Stimulated activated CD4-positive, alpha-beta T cell treated with anti-CD3 and anti-CD28 coated beads, Interleukin-1b, Interleukin-23, amount 100 ng/mL, for 24 hours (primary cell): ENCODE measurements at regions not wholly inside any gene's neighbourhood (a gene's known extent, or its start where the extent isn't known, plus 50 kb on each side); places are given as distances from the start of the nearest gene placed in this dataset.

Experiments
- DNase-seq, 4 experiments: peaks; one replicate each; pipeline ENCODE4 v3.0.0-alpha.2; 2020; ENCODE audit warnings: low read depth in 4 of 4, low spot score in 1 of 4

DNA sequence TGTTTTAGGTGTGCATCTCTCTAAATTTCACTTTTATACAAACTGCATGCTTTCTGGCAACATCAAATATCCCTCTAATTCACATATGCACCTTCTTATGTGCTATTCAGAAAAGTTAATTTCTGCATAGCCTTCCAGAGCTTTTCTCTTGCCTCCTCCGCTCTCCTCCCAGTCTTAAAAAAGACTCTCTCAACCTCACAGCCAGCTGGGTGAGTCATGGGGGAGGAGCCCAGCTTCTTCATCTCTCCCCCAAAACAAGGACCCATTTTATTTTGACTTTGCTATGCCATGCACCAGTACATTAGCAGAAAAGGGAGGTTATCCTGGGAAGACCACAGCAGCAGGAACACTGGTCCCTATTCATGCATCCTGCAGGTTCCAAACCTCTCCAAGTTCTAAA lies 234.4 kb downstream of the KCNA4 start:
- DNase-seq: no peak

DNA sequence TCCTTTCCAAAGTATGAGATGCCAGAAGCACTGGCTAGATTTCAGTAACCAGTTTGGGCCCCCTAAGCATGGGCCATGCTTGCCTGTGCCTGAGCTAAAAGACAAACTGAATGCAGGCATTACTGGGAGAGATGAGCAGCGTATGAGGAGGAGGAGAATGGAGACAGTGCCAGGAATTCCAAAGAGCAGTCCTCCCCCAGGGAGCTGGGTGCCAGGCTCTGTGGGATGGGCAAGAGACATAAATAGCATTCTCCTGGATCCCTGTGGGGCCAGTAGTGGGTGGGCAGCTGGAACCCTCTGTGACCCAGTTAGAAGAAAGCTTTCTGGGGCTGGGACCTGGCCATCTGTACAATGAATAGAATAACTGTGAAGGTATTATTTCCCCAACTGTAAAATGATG lies 235.6 kb downstream of the KCNA4 start:
- no peak for DNase-seq

DNA sequence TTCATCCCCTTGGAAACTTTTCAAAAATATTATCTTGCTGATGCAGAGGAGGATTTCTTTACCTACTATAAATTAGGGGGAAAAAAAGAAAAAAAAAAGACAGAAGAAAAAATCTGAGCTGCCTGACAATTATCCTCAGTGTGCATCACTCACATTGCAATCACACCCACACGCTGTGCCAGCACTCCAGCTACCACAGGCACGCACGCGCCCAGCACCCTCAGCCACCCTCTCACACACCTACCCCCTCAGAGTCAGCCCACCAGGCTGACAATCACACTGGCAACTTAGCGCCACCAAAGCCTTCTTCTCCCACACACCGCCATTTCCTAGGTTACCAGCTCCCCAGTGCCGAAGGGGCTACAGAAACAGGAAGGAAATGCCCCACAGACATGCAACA lies 236.1 kb downstream of the KCNA4 start:
- DNase-seq: no peak

DNA sequence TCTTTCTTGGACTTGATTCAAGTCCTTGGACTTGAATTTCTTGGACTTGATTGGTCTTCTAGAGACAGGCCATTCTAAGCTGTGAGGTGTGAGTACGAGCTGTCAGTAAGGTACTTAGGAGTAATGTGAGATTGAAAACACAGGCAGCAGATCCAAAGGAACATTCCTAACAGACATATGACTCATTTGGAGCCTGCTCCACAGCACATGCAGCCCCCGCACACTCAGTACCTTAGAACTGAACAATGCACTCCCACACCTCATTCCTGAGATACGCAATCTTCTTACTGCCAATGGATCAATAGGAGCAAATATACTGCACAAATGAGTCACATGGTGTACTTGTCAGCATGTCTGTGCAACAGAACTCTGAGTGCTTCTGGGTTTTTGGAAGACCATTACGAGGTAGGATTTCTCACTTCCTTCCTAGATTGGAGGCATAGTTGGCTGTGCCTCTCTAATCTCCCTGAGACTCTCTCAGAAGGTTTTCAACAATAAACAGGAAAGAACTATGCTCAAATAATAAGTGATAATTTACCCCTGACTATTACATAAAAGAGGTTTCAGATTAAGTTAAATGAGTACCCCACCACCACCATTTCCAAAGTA lies 243.1 kb downstream of the KCNA4 start:
- no peak for DNase-seq

DNA sequence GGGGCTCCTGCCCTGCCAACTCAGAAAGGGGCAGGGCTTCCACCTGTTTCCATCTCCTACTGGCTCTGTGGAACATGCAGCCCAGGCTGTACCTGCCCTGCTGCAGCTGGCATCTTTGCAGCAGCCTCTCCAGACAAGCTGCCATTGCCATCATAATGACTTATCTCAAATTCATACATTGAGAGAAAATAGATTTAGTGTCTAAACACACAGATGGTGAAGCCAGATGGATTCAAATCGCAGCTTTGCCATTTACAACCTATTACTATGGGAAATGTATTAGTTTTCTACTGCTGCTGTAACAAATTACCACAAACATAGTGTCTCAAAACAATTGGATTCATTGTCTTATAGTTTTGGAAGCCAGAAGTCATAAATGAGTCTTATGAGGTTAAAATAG lies 260.0 kb downstream of the KCNA4 start:
- no peak for DNase-seq

DNA sequence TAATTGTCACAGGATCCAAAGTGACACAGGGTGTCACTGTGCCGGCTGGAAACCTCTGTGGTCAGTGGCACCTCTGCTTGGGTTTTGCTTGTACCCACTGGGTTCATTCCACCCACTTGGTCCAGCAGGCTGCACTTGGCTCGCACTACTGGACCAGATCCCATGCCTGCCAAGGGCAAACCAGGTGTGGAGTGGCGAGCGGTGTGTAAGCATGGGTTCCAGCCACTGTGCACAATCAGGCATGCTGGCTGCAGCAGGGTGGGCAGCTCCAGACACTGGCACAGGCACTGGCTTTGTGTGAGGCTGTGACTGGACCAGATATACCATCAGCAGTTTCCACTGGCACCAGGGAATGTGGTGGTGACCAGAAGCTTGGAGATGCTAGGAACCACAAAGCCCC lies 261.4 kb downstream of the KCNA4 start:
- no peak for DNase-seq

DNA sequence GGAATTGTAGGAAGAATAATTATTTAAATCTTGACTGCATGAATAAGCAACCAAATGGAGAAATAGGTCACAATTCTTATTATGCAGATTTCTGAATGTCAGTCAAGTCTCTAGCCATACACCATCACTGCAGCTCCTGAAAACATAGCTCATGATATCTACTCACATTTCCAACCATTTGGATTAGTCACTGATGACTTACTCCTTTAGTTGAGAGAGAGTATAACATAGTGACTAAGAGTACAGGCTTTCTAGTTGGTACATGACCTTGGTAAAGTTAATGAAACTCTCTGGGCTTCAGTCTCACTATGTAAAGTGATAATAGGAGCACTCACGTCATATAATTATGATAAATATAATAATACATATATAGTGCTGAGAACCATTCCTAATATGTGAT lies 265.2 kb downstream of the KCNA4 start:
- no peak for DNase-seq

DNA sequence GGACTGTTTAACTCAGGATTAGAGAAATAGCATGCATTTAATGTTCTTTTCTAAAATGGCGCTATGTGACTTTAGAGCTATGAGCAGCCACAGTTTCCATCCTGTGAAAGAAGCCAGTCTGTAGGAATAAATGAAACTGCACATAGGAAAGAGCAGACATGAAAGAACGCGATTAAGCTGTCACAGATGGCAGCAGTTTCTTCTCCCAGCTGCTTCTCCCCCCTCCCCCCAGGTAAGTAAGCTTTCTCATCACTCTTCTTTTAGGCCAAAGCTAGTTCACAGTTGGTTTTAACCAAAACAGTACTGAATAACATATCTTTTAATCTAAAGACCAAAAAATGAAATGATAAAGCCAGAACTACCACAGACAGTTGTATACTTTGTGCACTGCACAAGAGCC lies 266.4 kb downstream of the KCNA4 start:
- DNase-seq: no peak

DNA sequence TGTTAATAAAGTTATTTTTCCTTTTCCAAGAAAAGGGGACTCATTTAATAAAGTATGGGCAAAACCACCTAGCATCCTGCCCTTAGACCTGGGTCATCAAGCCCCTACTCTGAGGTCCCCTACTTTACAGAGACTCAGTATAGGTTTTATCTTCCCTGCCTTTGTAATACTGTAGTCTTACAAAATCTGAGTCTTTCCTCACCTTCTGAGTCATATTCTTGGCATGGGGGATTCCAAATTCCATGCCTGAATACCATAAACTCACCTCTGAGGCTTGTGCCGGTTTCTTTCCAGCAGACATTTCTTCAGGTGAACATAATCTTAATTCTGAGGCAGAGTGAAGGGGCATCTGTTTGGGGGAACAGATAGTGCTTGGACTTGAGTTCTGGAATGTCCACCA lies 282.5 kb downstream of the KCNA4 start:
- DNase-seq: no peak

DNA sequence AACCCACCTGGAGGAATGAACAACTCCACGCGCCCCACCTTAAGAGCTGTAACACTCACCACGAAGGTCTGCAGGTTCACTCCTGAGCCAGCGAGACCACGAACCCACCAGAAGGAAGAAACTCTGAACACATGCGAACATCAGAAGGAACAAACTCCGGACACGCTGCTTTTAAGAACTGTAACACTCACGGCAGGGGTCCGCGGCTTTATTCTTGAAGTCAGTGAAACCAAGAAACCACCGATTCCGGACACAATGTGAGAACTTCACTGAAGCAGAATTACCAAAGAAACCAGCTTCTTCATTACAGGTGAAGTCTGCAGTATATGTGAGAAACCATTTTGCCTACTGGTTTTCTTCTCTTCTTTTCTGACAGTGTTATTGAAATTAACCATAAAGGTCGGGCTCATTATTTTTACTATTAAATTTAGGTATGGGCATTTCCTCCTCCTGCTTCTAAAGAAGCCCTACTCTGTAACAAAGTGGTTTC lies 303.0 kb downstream of the KCNA4 start:
- no peak for DNase-seq

DNA sequence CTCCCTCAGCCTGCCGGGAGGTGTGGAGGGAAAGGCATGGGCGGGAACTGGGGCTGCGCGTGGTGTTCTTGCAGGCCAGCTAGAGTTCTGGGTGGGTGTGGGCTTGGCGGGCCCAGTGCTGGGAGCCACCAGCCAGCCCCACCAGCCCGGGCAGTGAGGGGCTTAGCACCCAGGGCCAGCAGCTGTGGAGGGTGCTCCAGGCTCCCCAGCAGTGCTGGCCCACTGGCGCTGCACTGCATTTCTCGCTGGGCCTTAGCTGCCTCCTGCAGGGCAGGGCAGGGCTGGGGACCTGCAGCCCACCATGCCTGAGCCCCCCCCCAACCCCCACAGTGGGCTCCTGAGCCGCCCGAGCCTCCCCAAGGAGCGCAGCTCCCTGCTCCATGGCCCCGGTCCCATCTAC lies 304.2 kb downstream of the KCNA4 start:
- DNase-seq: no peak

DNA sequence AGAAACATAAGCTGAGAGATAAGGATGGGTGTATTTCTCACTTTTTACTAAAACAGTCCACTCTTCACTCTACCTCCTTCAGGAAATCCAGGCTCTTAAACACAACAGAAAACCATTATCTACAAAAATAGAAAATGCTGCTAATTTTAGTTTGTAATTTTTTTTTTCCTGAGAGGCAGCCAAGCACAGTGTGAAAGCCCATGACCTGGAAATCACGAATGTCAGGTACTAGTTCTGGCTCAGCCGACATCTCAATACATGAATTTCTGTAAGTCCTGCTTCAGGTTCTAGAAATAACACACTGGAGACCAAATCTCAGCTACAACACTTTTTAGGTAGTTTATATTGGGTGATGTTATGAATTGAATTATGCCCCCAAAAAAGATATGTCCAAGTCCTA lies 308.9 kb downstream of the KCNA4 start:
- no peak for DNase-seq

DNA sequence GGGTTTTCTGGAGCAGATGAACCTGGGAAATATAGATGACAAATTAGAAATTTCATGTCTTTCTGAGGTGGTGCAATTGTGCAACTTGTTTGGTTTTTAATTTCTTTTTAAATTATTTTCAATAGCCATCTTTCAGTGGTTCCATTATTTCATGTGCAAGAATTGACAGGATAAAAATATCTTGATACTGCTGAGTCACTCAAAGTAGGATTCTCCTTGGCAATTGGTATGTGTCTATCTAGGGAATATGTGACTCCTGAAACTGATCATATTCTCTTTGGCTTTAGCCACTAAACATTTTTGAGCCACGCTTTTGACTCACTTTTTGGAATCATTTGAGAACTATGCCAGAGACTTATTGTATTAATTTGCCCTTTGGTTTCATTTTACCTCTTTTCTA lies 331.5 kb downstream of the KCNA4 start:
- DNase-seq: no peak

DNA sequence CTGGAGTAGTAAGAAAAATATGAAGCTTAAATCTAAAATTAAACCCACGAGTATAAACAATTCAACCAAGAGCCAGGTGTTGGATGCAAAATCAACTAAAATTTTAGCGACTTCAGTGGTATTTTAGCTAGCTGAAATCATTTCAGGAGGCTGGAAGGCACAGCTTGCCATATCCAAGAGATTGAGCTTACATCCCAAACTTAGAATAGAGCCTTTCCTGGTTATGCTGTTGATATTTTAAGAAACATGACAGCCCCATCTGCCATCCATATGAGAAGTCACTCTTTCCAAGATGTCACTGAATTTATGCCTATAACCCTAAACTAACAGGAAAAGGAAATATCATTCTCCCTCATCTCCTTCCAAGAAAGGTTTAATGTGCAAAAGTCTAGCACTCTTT lies 334.0 kb downstream of the KCNA4 start:
- no peak for DNase-seq

DNA sequence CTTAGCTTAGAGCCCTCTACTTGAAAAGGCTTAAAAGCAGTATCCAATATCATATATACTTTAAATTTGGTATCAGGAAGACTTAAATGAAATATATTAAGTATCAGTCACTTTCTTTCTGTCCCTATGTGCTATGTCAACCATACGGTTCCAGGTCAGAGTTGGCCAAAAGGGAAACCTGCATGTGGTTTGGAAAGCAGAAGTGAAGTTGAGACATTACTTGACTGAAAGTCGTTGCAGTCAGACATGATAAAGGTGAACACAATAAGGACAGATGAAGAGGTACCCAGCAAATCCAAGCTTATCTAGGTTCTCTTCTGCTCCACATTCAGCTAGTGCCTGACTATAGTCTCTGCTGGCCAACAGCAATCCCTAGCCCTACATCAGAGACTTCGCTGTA lies 336.8 kb downstream of the KCNA4 start:
- DNase-seq: no peak

DNA sequence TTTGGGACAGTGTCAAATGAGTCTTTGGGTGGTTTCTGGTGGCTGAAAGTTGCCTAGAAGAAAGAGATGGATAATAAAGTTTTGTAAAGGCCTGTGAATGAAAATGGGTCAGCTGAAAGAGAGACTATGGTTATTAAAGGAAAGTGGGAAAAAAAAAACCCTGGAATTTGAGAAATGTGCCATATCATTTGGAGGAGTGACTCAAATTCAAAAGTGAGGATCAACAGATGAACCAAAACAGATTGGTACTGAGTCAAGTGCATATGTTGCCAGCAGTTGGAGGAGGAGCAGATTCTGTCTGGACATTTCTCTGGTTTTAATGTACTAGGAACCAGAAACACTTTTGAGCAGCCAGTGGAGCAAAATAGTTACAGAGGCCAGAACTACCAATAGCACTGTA lies 339.8 kb downstream of the KCNA4 start:
- DNase-seq: no peak

DNA sequence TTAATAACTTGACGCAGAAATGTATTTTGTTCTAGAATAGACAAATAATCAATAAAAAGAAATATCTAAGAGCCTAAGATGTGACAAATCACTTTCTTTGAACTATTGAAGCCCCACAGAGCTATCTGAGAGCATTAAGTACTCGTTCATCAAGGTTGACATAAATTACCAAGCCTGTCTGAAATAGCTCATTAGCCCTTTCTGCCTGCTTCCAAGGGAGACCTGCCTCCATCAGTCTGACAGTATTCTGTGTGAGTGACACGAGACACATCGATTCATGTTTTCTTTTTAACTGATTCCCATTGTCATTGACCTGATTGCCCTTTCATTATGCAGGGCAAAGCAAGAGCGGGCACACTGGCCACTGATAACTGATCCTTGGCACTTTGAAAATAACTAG lies 347.5 kb downstream of the KCNA4 start:
- no peak for DNase-seq

DNA sequence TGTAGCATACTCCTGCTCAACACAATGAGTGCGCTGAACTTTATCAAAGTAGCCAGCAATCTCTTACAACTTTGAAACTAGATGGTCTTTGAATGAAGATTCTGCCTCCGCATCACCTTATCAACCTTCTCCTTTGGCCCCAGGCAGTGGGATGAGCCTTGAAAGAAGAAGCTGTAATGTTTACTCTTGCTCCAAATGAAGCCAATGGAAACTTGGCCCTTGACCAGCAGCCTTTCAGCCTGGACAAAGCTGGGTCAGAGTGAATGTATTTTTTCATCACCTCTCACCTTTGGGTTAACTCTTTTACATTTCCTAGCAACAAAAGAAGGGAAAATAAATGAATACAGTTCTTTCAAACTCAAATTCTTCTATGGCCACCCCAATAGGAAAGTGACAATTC lies 359.1 kb downstream of the KCNA4 start:
- no peak for DNase-seq

DNA sequence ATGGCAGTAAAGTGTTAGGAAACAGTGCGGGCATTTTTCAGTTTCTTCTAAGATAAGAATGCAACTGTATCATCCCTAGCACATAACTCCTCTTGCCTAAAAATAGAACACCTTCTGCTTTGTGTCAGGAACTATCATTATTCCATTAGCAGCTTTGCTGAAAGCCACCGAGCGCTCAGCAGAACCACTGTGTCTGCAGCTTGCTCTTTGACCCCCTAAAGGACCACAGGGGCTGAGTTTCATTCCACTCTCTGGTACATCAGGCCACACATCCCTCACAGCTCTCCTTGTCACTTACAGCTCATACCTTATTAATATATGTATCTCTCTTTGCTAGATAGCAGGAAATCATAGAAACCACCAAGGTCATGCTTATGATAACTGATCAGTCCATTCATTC lies 360.2 kb downstream of the KCNA4 start:
- DNase-seq: no peak

DNA sequence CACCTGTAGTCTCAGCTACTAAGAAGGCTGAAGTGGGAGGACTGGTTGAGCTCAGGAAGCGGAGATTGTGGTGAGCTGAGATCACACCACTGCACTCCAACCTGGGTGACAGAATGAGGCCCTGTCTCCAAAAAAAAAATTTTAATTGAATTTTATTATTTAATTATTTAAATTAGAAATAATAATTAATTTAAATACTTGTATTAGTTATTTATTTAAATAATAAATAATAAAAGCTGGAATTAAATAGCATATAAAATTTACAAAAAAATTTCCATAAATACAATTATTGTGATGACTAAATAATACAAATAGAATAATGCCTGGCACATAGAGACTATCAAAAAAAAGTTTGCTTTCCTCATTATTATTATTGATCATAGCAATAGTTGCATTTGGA lies 371.5 kb downstream of the KCNA4 start:
- no peak for DNase-seq

DNA sequence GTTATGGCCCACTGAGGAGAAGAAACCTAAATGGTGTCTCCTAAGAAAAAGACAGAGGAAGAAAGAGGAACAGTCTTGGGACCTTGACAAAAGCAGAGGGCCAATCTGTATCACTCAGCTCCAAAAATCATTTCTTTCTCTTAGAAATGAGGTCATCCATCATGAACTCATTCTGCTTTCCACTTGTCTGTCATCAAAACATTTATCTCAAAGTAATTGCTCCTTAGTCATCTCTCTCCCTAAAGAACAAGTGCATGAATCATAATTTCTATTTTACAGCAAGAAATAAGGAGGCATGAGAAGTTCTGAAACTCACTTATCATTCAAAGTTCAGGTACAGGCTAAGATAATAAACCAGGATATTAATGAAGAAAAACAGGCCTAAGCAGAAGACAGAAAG lies 375.6 kb downstream of the KCNA4 start:
- no peak for DNase-seq

DNA sequence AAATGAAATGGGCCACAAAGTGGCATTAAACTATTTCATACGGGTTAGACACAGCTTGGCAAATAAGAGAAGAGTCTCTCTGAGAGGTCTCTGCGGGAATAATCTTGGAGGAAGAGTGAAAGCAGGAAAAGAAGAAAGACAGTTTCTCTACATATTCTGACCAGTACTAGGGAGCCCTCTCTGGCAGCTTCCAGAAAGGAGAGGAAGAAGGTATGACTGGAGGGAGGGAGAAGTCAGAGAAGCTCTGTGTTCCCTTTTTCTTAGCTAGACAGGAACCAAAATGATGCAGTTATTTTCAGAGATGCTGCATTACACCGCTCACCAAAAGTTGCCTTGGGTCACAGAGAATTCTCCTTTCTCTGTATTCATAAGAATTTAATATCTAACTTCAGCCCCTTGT lies 382.1 kb downstream of the KCNA4 start:
- no peak for DNase-seq

DNA sequence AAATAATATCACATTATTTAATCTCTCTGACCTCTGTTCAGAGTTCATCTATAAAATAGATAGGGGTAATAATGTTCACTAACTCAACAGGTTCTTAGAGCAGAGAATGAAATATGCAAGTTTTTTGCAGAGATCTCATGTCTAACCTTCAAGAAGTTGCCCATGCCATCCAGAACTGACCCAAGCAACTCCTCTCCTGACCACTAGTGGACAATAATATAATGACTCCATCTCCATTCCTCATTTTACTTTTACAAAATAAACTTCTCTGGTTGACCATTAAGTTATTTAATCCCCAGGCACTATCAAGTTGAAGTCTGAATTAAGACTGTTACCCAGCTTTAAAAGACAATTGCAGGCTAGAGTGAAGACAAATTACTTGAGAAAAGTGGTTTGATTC lies 382.6 kb downstream of the KCNA4 start:
- no peak for DNase-seq

DNA sequence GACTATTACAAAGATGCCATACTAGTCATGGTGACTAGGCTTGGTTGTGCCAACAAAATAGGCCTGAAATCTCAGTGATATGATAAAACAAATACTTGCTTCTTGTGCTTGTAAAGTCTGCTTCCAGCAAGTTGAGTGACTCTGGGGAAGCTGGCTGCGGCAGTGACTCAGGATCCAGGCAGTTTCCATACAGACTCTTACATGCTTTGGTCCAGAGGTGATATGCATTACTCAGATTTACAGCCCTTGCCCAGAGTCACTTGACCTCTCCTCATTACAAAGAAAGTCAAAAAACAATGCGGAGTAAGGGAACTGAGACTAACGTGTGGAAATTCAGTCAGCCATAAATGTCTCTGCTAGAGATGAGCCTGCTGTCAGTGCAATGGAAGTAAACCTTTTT lies 387.5 kb downstream of the KCNA4 start:
- DNase-seq: no peak
